HCT116 (cell line): ENCODE measurements at regions not wholly inside any gene's neighbourhood (a gene's known extent, or its start where the extent isn't known, plus 50 kb on each side); places are given as distances from the start of the nearest gene placed in this dataset.

Experiments
- ATAC-seq: fragments of 200-7000 bp; cut with Tn5 transposase; 2 replicates; pipeline ENCODE4 v1.9.1; 2020; ENCODE audit warnings: mild to moderate bottlenecking, moderate library complexity
- BruUV-seq: library from RNA; stranded (reverse); fragments of 400-500 nt; replicated peaks from 2 replicates; lab custom pipeline; 2021; lab: Mats Ljungman, UMichigan
- CTCF ChIA-PET: fragments of 300-600 bp; sonication (Branson Sonifier 250); formaldehyde crosslinking; loops from one replicate; lab custom pipeline; 2021; ENCODE audit warnings: antibody characterized with exemption; lab: Charles Lee
- POLR2A ChIA-PET: fragments of 300-600, 350-600 bp; sonication (Branson Sonifier 250); formaldehyde crosslinking; loops from one replicate; lab custom pipeline; 2021; ENCODE audit warnings: antibody characterized with exemption; lab: Charles Lee
- RAD21 ChIA-PET, 2 experiments: fragments of 300-600 bp; sonication (Branson Sonifier 250); formaldehyde crosslinking; loops; one replicate each; lab custom pipeline; 2023; ENCODE audit warnings: low total read pairs in 2 of 2; ENCODE audit not compliant: uncharacterized antibody in 2 of 2, unreplicated experiment in 2 of 2, low non-redundant PET in 1 of 2; lab: Charles Lee
- DNase-seq: peaks from one replicate; pipeline ENCODE4 v3.0.0-alpha.2; 2010; ENCODE audit warnings: low read depth, low spot score
- H2AFZ ChIP-seq: fragments of 200-600 bp; shearing (Covaris generic), sonication (generic); 2 replicates; pipeline ENCODE4 v1.6.1; 2017; ENCODE audit warnings: low read depth, mixed run types, mixed read lengths, antibody characterized with exemption, low read length; ENCODE audit not compliant: poor library complexity, severe bottlenecking
- H3K27ac ChIP-seq: 2 replicates; pipeline ENCODE4 v1.5.1; 2012; ENCODE audit warnings: low read depth, low read length
- H3K27me3 ChIP-seq: fragments of 200-600 bp; sonication (generic); 2 replicates; pipeline ENCODE4 v1.6.1; 2016; ENCODE audit warnings: mixed run types, low read length, mixed read lengths; ENCODE audit not compliant: insufficient read depth
- H3K36me3 ChIP-seq, 2 experiments: fragments of 200-500 bp in 1 of 2; fragments of 200-600 bp in 1 of 2; sonication (Bioruptor generic) in 1 of 2; sonication (generic) in 1 of 2; 2 replicates each; pipeline versions ENCODE4 v1.5.1 to v1.6.1; 2014 to 2016; ENCODE audit warnings: low read length in 2 of 2, inconsistent platforms in 1 of 2, mixed read lengths in 1 of 2, mixed run types in 1 of 2; ENCODE audit not compliant: insufficient read depth in 2 of 2, control insufficient read depth in 1 of 2
- H3K4me1 ChIP-seq, 2 experiments: fragments of 200-600 bp in 1 of 2; sonication (generic) in 1 of 2; 2 replicates each; pipeline versions ENCODE4 v1.5.1 to v1.6.1; 2012 to 2017; ENCODE audit warnings: low read length in 2 of 2, inconsistent platforms in 1 of 2, mild to moderate bottlenecking in 1 of 2, mixed read lengths in 1 of 2, mixed run types in 1 of 2, moderate library complexity in 1 of 2; ENCODE audit not compliant: insufficient read depth in 2 of 2, control insufficient read depth in 1 of 2
- H3K4me2 ChIP-seq: fragments of 200-600 bp; sonication (generic); 2 replicates; pipeline ENCODE4 v1.6.1; 2017; ENCODE audit warnings: mixed run types, low read length, mixed read lengths
- H3K4me3 ChIP-seq, 2 experiments: fragments of 200-600 bp in 1 of 2; sonication (generic) in 1 of 2; replicated peaks in 1 of 2; 2 replicates each; pipeline ENCODE4 v1.5.1; 2011 to 2016; ENCODE audit warnings: low read length in 2 of 2, control low read depth in 1 of 2, low read depth in 1 of 2, mild to moderate bottlenecking in 1 of 2, mixed read lengths in 1 of 2, mixed run types in 1 of 2
- H3K79me2 ChIP-seq: fragments of 200-600 bp; sonication (generic); 2 replicates; pipeline ENCODE4 v1.6.1; 2017; ENCODE audit warnings: mild to moderate bottlenecking, mixed run types, low read length, moderate library complexity, mixed read lengths; ENCODE audit not compliant: insufficient read depth
- H3K9ac ChIP-seq: fragments of 200-600 bp; sonication (generic); 2 replicates; pipeline ENCODE4 v1.6.1; 2016; ENCODE audit warnings: low read length, mixed read lengths
- H3K9me2 ChIP-seq: fragments of 200-600 bp; sonication (generic), shearing (Covaris generic); 2 replicates; pipeline ENCODE4 v1.6.1; 2017; ENCODE audit warnings: mixed run types, mild to moderate bottlenecking, moderate library complexity; ENCODE audit not compliant: insufficient read depth
- H3K9me3 ChIP-seq, 2 experiments: fragments of 200-500 bp in 1 of 2; fragments of 200-600 bp in 1 of 2; sonication (Bioruptor generic) in 1 of 2; sonication (generic) in 1 of 2; 2 replicates each; pipeline ENCODE4 v1.6.1; 2014 to 2017; ENCODE audit warnings: low read length in 2 of 2, mixed read lengths in 2 of 2, inconsistent platforms in 1 of 2, low read depth in 1 of 2, mild to moderate bottlenecking in 1 of 2, mixed run types in 1 of 2, moderate library complexity in 1 of 2; ENCODE audit not compliant: control insufficient read depth in 1 of 2, insufficient read depth in 1 of 2
- H4K20me1 ChIP-seq: fragments of 200-600 bp; sonication (generic), shearing (Covaris generic); 2 replicates; pipeline ENCODE4 v1.6.1; 2017; ENCODE audit warnings: mixed run types, mild to moderate bottlenecking, moderate library complexity; ENCODE audit not compliant: insufficient read depth
- FOSL1 ChIP-seq: IDR thresholded peaks from 2 replicates; pipeline ENCODE4 v1.6.1; 2012; ENCODE audit warnings: low read depth
- POLR2A ChIP-seq: IDR thresholded peaks from 2 replicates; pipeline ENCODE4 v1.7.0; 2011; ENCODE audit warnings: borderline replicate concordance; ENCODE audit not compliant: insufficient read depth, insufficient read length; ENCODE audit errors: extremely low read depth
- RAD21 ChIP-seq: IDR thresholded peaks from 2 replicates; pipeline ENCODE4 v1.6.1; 2012; ENCODE audit warnings: low read depth, mild to moderate bottlenecking
- YY1 ChIP-seq: IDR thresholded peaks from 2 replicates; pipeline ENCODE4 v1.6.1; 2011; ENCODE audit warnings: low read length, low read depth, moderate library complexity, mild to moderate bottlenecking; ENCODE audit not compliant: insufficient replicate concordance; ENCODE audit errors: extremely low read depth
- ZNF274 ChIP-seq: fragments of 200-500 bp; sonication (Bioruptor generic); IDR thresholded peaks from 2 replicates; pipeline ENCODE4 v1.6.1; 2014; ENCODE audit warnings: mild to moderate bottlenecking, low read depth, low read length, inconsistent platforms
- intact Hi-C: fragments of 100-400 bp; cut with micrococcal nuclease; formaldehyde crosslinking; loops from 2 replicates; pipeline ENCODE4 v1.10.0; 2022

- H3K9ac ChIP-seq, result no peak overlapping the region
- H3K36me3 ChIP-seq, result no peaks in the 10 kb centered on the region
- H3K79me2 ChIP-seq, result no peaks in the 10 kb centered on the region
- intact Hi-C loops, result no loop called here
- no peak for TF ChIP-seq POLR2A
- no peak for TF ChIP-seq FOSL1
- TF ChIP-seq, all 23 proteins: peak for 0
- CTCF ChIA-PET, result no interaction called here
- Histone ChIP-seq H3K27me3 (peaks cover 63% of the 10 kb centered on the region), H3K27ac (no peak overlapping the region), H3K4me1 (no peaks in the 10 kb centered on the region), H4K20me1 (no peaks in the 10 kb centered on the region), H2AFZ (no peak overlapping the region), H3K9me3 (no peaks in the 10 kb centered on the region), H3K9me2 (no peaks in the 10 kb centered on the region), H3K4me3 (no peak overlapping the region), H3K4me2 (no peak overlapping the region)
- no peak for DNase-seq
- RAD21 ChIA-PET, result no interaction called here
- ATAC-seq, result no peak
- no TSS peak for BruUV-seq
- POLR2A ChIA-PET, result no interaction called here
Measured at GRCh38 chr3:33940149-33940548, 141.7 kb downstream of the PDCD6IP start.

- intact Hi-C loops, result no loop called here
- TF ChIP-seq YY1 (no peak), RAD21 (no peak), ZNF274 (no peak)
- no peaks in the 10 kb centered on the region for H3K79me2 ChIP-seq
- no peak for DNase-seq
- H4K20me1 ChIP-seq, result no peaks in the 10 kb centered on the region
- no peak overlapping the region for H3K27ac ChIP-seq
- no peaks in the 10 kb centered on the region for H3K9me3 ChIP-seq
- no TSS peak for BruUV-seq
- H3K4me1 ChIP-seq, result no peaks in the 10 kb centered on the region
- ChIA-PET CTCF (no interaction called here), RAD21 (no interaction called here), POLR2A (no interaction called here)
- H3K9me2 ChIP-seq, result no peaks in the 10 kb centered on the region
- no peak overlapping the region for H2AFZ ChIP-seq
- H3K36me3 ChIP-seq, result no peaks in the 10 kb centered on the region
- peaks cover 63% of the 10 kb centered on the region for H3K27me3 ChIP-seq
- H3K4me3 ChIP-seq, result no peak overlapping the region
- H3K4me2 ChIP-seq, result no peak overlapping the region
- no peak for ATAC-seq
- no peak overlapping the region for H3K9ac ChIP-seq
Measured at GRCh38 chr3:33940736-33941135, 142.3 kb downstream of the PDCD6IP start.
